ENCODE measurements at regions not wholly inside any gene's neighbourhood (a gene's known extent, or its start where the extent isn't known, plus 50 kb on each side); places are given as distances from the start of the nearest gene placed in this dataset.

DNA sequence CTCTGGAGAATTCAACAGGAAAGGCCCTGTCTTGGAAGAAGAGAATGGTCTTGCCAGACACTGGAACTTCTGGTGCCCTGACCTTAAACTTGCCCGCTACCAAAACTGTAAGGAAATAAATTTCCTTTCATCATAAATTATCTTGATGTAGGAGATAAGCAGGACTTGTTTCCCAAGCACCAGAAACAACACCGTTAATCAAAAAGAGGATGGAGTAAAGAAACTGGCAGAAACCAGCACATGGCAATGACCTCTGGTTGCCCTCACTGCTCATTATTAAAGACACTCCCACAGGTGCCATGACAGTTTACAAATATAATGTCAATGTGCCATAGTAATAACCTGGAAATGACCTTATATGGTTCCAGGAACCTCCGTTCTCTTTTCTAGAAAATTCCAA is 426.1 kb downstream of the EDEM1 start:
- Histone ChIP-seq H3K36me3 (ENCODE audit: control insufficient read depth, insufficient read depth, low read length) (no peaks in the 10 kb centered on the region), H3K27me3 (ENCODE audit: control insufficient read depth, insufficient read depth, low read length) (no peaks in the 10 kb centered on the region), H3K4me3 (ENCODE audit: low read depth, low read length) (no peak overlapping the region)
- TF ChIP-seq, protein P1, sequence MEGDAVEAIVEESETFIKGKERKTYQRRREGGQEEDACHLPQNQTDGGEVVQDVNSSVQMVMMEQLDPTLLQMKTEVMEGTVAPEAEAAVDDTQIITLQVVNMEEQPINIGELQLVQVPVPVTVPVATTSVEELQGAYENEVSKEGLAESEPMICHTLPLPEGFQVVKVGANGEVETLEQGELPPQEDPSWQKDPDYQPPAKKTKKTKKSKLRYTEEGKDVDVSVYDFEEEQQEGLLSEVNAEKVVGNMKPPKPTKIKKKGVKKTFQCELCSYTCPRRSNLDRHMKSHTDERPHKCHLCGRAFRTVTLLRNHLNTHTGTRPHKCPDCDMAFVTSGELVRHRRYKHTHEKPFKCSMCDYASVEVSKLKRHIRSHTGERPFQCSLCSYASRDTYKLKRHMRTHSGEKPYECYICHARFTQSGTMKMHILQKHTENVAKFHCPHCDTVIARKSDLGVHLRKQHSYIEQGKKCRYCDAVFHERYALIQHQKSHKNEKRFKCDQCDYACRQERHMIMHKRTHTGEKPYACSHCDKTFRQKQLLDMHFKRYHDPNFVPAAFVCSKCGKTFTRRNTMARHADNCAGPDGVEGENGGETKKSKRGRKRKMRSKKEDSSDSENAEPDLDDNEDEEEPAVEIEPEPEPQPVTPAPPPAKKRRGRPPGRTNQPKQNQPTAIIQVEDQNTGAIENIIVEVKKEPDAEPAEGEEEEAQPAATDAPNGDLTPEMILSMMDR (IDR thresholded peaks at IDR 0.05; ENCODE audit: insufficient read depth, low read length, poor library complexity, severe bottlenecking) = no peak
- no peak for DNase-seq (ENCODE audit: low read depth)

DNA sequence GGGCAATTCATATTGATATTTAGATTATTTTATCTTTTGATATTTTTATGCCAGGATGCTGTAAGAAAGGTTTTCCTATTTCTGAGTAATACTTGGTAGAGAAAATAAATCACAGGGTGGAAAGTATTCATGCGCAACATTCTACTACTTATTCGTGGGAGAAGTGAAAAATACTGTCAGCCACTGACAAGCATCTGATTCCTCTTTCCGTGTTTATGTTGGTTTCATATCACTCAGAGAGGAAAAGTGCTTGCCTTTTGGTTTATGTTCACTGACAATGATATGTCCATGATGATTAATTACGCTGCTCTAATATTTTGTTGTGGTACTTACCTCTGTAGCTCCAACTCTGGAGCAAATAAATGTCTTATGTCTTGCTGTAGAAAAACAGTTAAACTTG is 429.4 kb downstream of the EDEM1 start:
- Histone ChIP-seq H3K4me3 (ENCODE audit: low read depth, low read length) (no peak overlapping the region), H3K27me3 (ENCODE audit: control insufficient read depth, insufficient read depth, low read length) (no peaks in the 10 kb centered on the region), H3K36me3 (ENCODE audit: control insufficient read depth, insufficient read depth, low read length) (no peaks in the 10 kb centered on the region)
- no peak for DNase-seq (ENCODE audit: low read depth)
- TF ChIP-seq, protein P1 (IDR thresholded peaks at IDR 0.05; ENCODE audit: insufficient read depth, low read length, poor library complexity, severe bottlenecking) = no peak

DNA sequence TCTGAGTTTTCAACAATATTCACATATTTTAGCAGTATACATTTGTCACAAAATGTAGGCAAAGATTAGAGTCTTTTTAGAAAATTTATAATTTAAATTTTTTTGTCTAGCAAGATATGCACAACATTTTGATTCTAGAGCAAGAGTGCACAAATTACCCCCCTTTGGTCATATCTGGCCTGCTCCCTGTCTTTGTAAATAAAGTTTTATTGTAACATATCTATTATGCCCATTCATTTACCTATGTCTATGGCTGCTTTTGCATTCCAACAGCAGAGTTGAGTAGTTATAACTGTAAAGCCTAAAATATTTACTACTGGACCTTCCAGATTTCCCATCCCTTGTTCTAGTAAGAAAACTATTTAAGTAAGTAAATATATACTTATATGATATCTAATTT is 430.7 kb downstream of the EDEM1 start:
- DNase-seq (ENCODE audit: low read depth) = no peak
- TF ChIP-seq, protein P1 (IDR thresholded peaks at IDR 0.05; ENCODE audit: insufficient read depth, low read length, poor library complexity, severe bottlenecking) = no peak
- Histone ChIP-seq H3K4me3 (ENCODE audit: low read depth, low read length) (no peak overlapping the region), H3K27me3 (ENCODE audit: control insufficient read depth, insufficient read depth, low read length) (no peaks in the 10 kb centered on the region), H3K36me3 (ENCODE audit: control insufficient read depth, insufficient read depth, low read length) (no peaks in the 10 kb centered on the region)

DNA sequence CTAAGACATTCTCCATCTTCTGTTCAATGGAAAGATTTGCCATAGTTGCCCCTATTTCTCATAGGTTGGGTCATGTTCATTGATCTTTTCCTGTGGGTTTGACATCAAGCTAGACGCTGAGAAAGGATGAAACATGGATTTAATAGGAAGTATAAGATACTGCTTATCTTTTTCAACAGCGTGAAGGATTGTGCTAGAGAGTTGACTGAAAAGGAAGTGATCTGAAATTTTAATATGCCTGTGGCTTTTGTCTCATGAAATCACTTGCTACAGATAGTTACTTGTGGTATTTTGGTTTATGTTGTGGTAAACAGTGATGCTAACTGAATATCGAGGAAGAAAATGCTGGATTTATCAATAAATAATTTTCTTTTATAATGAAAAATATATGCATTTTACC is 442.9 kb downstream of the EDEM1 start:
- DNase-seq (ENCODE audit: low read depth) = no peak
- no peaks in the 10 kb centered on the region for H3K27me3 ChIP-seq (ENCODE audit: control insufficient read depth, insufficient read depth, low read length)
- no peak overlapping the region for H3K4me3 ChIP-seq (ENCODE audit: low read depth, low read length)
- no peaks in the 10 kb centered on the region for H3K36me3 ChIP-seq (ENCODE audit: control insufficient read depth, insufficient read depth, low read length)
- TF ChIP-seq, protein P1 (IDR thresholded peaks at IDR 0.05; ENCODE audit: insufficient read depth, low read length, poor library complexity, severe bottlenecking) = no peak

DNA sequence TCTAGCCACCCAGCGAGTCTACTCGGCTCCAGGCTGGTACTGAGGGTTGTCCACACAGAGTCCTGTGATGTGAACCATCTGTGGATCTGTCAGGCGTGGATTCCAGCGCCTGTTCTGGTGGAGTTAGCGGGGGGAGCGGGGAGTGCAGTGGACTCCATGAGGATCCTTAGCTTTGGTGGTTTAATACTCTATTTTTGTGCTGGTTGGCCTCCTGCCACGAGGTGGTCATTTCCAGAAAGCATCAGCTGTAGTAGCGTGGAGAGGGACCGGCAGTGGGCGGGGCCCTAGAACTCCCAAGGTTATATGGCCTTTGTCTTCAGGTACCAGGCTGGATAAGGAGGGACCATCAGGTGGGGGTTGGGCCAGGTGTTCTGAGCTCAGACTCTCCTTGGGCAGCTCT is 446.5 kb downstream of the EDEM1 start:
- no peaks in the 10 kb centered on the region for H3K36me3 ChIP-seq (ENCODE audit: control insufficient read depth, insufficient read depth, low read length)
- TF ChIP-seq, protein P1 (IDR thresholded peaks at IDR 0.05; ENCODE audit: insufficient read depth, low read length, poor library complexity, severe bottlenecking) = no peak
- no peaks in the 10 kb centered on the region for H3K27me3 ChIP-seq (ENCODE audit: control insufficient read depth, insufficient read depth, low read length)
- H3K4me3 ChIP-seq (ENCODE audit: low read depth, low read length) = no peak overlapping the region
- DNase-seq (ENCODE audit: low read depth) = no peak

DNA sequence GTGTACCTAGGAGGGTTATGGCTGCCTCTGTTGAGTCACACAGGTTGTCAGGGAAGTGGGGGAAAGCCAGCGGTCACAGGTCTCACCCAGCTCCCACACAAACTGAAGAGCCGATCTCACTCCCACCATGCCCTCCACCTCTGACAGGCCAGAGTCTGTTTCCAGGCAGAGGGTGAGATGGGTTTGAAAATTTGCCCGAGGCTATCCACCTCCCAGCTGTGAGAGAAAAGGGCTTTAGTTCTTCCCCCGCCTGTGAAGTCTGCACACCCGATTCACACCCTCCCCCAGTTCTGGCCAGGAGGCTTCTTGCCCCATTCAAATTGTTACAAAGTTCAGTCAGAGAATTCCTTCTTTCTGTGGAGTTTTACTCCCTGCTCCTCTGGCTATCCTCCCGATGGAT is 446.9 kb downstream of the EDEM1 start:
- no peak for DNase-seq (ENCODE audit: low read depth)
- Histone ChIP-seq H3K36me3 (ENCODE audit: control insufficient read depth, insufficient read depth, low read length) (no peaks in the 10 kb centered on the region), H3K27me3 (ENCODE audit: control insufficient read depth, insufficient read depth, low read length) (no peaks in the 10 kb centered on the region), H3K4me3 (ENCODE audit: low read depth, low read length) (no peak overlapping the region)
- TF ChIP-seq, protein P1 (IDR thresholded peaks at IDR 0.05; ENCODE audit: insufficient read depth, low read length, poor library complexity, severe bottlenecking) = no peak
